ENCODE measurements at regions not wholly inside any gene's neighbourhood (a gene's known extent, or its start where the extent isn't known, plus 50 kb on each side); places are given as distances from the start of the nearest gene placed in this dataset.
A peak's percentile ranks its signal among the peaks of the same experiment; 100 is the strongest.

DNA sequence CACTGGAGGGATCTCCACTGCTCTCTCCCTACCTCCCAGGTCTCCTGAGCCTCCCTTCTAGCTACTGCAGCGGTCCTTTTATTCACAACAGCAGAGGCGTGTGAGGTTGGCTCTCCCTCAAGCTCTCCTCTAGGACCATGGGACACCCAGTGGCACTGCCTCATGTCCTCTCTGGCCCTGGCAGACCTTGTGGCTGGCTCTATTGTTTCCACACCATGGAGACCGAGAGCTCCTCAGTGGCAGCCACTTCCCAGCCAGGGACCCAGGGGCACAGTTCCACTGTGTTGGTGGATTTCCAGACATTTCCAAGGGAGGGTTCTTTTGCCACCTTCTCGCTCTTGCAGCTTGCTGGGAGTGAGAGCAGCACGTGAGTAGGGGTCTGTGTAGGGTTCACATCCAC lies 204.9 kb downstream of the AXIN2 start:
- Histone ChIP-seq H3K27me3 (ENCODE audit: control insufficient read depth in 2 of 2, insufficient read depth in 1 of 2, low read length in 1 of 2) (peaks cover 0 to 9% of the 10 kb centered on the region in 2 donors), H3K4me1 (ENCODE audit: control insufficient read depth in 2 of 2, insufficient read depth in 2 of 2, low read length in 2 of 2) (no peaks in the 10 kb centered on the region), H3K27ac (ENCODE audit: low read depth in 1 of 2, low read length in 1 of 2) (no peak overlapping the region), H3K9me3 (ENCODE audit: control insufficient read depth in 2 of 2, insufficient read depth in 1 of 2, low read length in 1 of 2) (no peaks in the 10 kb centered on the region), H3K36me3 (ENCODE audit: control insufficient read depth in 2 of 2, insufficient read depth in 2 of 2, low read length in 1 of 2) (no peaks in the 10 kb centered on the region), H3K4me3 (ENCODE audit: low read length in 2 of 2) (no peak overlapping the region)
- 85% methylated on average over 5 of the region's 5 CpGs for WGBS
- no peak for DNase-seq (ENCODE audit: low read depth in 6 of 9, low spot score in 9 of 9)

GRCh38 chr17:65355246-65355645 lies 206.2 kb downstream of the AXIN2 start:
- Histone ChIP-seq H3K4me1 (ENCODE audit: control insufficient read depth in 2 of 2, insufficient read depth in 2 of 2, low read length in 2 of 2) (no peaks in the 10 kb centered on the region), H3K9me3 (ENCODE audit: control insufficient read depth in 2 of 2, insufficient read depth in 1 of 2, low read length in 1 of 2) (no peaks in the 10 kb centered on the region), H3K27me3 (ENCODE audit: control insufficient read depth in 2 of 2, insufficient read depth in 1 of 2, low read length in 1 of 2) (peaks cover 0 to 5% of the 10 kb centered on the region in 2 donors), H3K36me3 (ENCODE audit: control insufficient read depth in 2 of 2, insufficient read depth in 2 of 2, low read length in 1 of 2) (no peaks in the 10 kb centered on the region), H3K4me3 (ENCODE audit: low read length in 2 of 2) (no peak overlapping the region), H3K27ac (ENCODE audit: low read depth in 1 of 2, low read length in 1 of 2) (no peak overlapping the region)
- DNase-seq (ENCODE audit: low read depth in 6 of 9, low spot score in 9 of 9): no peak
- 84% methylated on average over 4 of the region's 4 CpGs for WGBS

DNA sequence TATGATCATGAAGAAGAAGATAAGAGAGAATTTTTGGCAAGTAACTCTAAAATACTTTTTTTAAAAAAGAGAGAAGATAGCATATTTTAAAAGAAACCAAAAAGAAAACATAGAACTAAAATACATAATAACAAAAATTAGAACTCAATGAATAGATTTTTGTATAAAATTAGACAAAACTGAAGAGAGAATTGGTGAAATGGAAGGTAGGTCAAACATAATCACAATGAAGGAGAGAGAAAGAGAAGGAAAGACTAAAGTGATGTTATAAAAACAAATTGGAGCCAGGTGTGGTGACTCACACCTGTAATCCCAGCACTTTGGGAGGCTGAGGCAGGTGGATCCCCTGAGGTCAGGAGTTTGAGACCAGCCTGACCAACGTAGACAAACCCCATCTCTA lies 211.5 kb downstream of the AXIN2 start:
- H3K36me3 ChIP-seq (ENCODE audit: control insufficient read depth in 2 of 2, insufficient read depth in 2 of 2, low read length in 1 of 2): no peaks in the 10 kb centered on the region
- H3K27ac ChIP-seq (ENCODE audit: low read depth in 1 of 2, low read length in 1 of 2): no peak overlapping the region
- 80% methylated on average over 1 of the region's 1 CpG for WGBS
- no peaks in the 10 kb centered on the region for H3K9me3 ChIP-seq (ENCODE audit: control insufficient read depth in 2 of 2, insufficient read depth in 1 of 2, low read length in 1 of 2)
- peaks cover 0 to 15% of the 10 kb centered on the region in 2 donors for H3K4me1 ChIP-seq (ENCODE audit: control insufficient read depth in 2 of 2, insufficient read depth in 2 of 2, low read length in 2 of 2)
- no peaks in the 10 kb centered on the region for H3K27me3 ChIP-seq (ENCODE audit: control insufficient read depth in 2 of 2, insufficient read depth in 1 of 2, low read length in 1 of 2)
- no peak overlapping the region for H3K4me3 ChIP-seq (ENCODE audit: low read length in 2 of 2)
- DNase-seq (ENCODE audit: low read depth in 6 of 9, low spot score in 9 of 9): no peak

GRCh38 chr17:65346166-65346565 lies 209.0 kb downstream of the RGS9 start:
- peaks cover 0 to 2% of the 10 kb centered on the region in 2 donors for H3K27me3 ChIP-seq (ENCODE audit: control insufficient read depth in 2 of 2, insufficient read depth in 1 of 2, low read length in 1 of 2)
- WGBS: 95% methylated on average over 2 of the region's 2 CpGs
- peaks cover 0 to 15% of the 10 kb centered on the region in 2 donors for H3K4me1 ChIP-seq (ENCODE audit: control insufficient read depth in 2 of 2, insufficient read depth in 2 of 2, low read length in 2 of 2)
- H3K36me3 ChIP-seq (ENCODE audit: control insufficient read depth in 2 of 2, insufficient read depth in 2 of 2, low read length in 1 of 2): no peaks in the 10 kb centered on the region
- no peak overlapping the region for H3K4me3 ChIP-seq (ENCODE audit: low read length in 2 of 2)
- H3K9me3 ChIP-seq (ENCODE audit: control insufficient read depth in 2 of 2, insufficient read depth in 1 of 2, low read length in 1 of 2): no peaks in the 10 kb centered on the region
- no peak for DNase-seq (ENCODE audit: low read depth in 6 of 9, low spot score in 9 of 9)
- H3K27ac ChIP-seq (ENCODE audit: low read depth in 1 of 2, low read length in 1 of 2): peak overlapping the region in 1 of 2 donors; percentile 3

DNA sequence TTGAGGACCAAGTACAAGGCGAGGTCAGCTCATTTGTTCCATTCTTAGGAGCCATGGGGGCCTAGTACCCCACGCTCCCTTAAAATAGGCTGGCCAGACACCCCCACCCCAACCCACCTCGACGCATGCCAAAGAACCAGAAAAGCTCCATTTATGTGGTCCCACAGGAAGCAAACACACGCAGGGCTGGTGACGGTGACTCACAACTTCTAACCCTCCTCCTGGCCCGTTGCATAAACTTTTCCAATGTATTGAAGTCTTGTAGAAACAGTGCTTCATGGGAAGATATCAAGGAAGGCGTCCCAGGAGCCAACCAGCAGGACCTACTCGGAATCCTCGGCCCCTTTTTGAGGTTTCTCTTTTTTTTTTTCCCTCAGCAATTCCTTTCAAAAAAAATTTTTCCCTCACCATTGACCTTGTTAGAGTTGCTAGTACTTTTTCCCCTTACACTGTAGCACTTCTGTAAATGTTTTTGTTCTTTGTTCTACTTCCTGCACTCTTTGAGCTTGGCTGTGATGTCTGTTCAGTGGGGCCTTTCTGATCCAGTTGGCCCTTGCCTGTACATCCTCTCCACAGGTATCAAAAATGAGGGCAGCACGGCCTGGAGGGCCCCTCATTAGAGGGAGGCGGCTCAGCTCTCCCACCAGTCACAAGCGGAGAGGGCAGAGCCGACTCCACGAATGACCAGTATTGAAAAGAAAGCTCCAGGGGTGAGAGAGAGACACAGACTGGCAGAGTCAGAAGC lies 208.3 kb downstream of the RGS9 start:
- Histone ChIP-seq H3K27ac (ENCODE audit: low read depth in 1 of 2, low read length in 1 of 2) (peak overlapping the region; percentile 53 to 74), H3K27me3 (ENCODE audit: control insufficient read depth in 2 of 2, insufficient read depth in 1 of 2, low read length in 1 of 2) (peaks cover 0 to 2% of the 10 kb centered on the region in 2 donors)
- WGBS: 73% methylated on average over 15 of the region's 15 CpGs

DNA sequence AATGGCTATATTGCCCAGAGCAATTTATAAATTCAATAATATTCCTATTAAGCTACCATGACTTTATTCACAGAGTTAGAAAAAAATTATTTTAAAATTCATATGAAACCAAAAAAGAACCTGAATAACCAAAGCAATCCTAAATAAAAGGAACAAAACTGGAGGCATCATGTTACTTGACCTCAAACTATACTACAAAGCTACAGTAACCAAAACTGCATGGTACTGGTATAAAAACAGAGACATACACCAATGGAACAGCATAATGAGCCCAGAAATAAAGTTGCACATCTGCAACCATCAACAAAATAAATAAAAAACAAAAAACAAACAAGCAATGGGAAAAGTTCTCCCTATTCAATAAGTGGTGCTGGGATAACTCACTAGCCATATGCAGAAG lies 203.2 kb downstream of the RGS9 start:
- H3K36me3 ChIP-seq (ENCODE audit: control insufficient read depth in 2 of 2, insufficient read depth in 2 of 2, low read length in 1 of 2): no peaks in the 10 kb centered on the region
- H3K4me1 ChIP-seq (ENCODE audit: control insufficient read depth in 2 of 2, insufficient read depth in 2 of 2, low read length in 2 of 2): peaks cover 0 to 4% of the 10 kb centered on the region in 2 donors
- H3K27ac ChIP-seq (ENCODE audit: low read depth in 1 of 2, low read length in 1 of 2): no peak overlapping the region
- DNase-seq (ENCODE audit: low read depth in 6 of 9, low spot score in 9 of 9): no peak
- no peaks in the 10 kb centered on the region for H3K9me3 ChIP-seq (ENCODE audit: control insufficient read depth in 2 of 2, insufficient read depth in 1 of 2, low read length in 1 of 2)
- peaks cover 0 to 2% of the 10 kb centered on the region in 2 donors for H3K27me3 ChIP-seq (ENCODE audit: control insufficient read depth in 2 of 2, insufficient read depth in 1 of 2, low read length in 1 of 2)
- no peak overlapping the region for H3K4me3 ChIP-seq (ENCODE audit: low read length in 2 of 2)

More for the DNA sequence above, 208.3 kb downstream of the RGS9 start:
- H3K4me3 ChIP-seq (ENCODE audit: low read length in 2 of 2): no peak overlapping the region
- no peaks in the 10 kb centered on the region for H3K9me3 ChIP-seq (ENCODE audit: control insufficient read depth in 2 of 2, insufficient read depth in 1 of 2, low read length in 1 of 2)
- DNase-seq (ENCODE audit: low read depth in 6 of 9, low spot score in 9 of 9): peak in 8 of 9 donors; percentile 4 to 58 (median 14)
- H3K4me1 ChIP-seq (ENCODE audit: control insufficient read depth in 2 of 2, insufficient read depth in 2 of 2, low read length in 2 of 2): peaks cover 0 to 15% of the 10 kb centered on the region in 2 donors
- no peaks in the 10 kb centered on the region for H3K36me3 ChIP-seq (ENCODE audit: control insufficient read depth in 2 of 2, insufficient read depth in 2 of 2, low read length in 1 of 2)

DNA sequence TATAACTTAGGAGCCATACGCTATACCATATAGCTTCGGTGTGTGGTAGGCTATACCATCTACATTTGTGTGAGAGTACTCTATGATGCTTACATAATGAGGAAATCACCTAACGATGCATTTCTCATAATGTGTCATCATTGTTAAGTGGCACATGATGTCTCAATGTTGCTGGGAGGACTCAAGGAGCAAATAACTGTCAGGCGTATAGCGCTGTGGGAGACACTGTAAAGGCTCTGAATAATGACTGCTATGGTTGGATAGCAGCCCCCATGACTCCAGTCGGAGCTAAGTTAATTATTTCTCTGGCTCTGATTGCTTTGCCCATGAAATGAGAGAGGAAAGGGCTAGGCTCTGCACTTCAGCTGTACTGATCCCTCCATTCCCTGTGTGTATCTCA lies 197.2 kb downstream of the RGS9 start:
- H3K27ac ChIP-seq (ENCODE audit: low read depth in 1 of 2, low read length in 1 of 2): no peak overlapping the region
- DNase-seq (ENCODE audit: low read depth in 6 of 9, low spot score in 9 of 9): no peak
- no peaks in the 10 kb centered on the region for H3K4me1 ChIP-seq (ENCODE audit: control insufficient read depth in 2 of 2, insufficient read depth in 2 of 2, low read length in 2 of 2)
- no peaks in the 10 kb centered on the region for H3K9me3 ChIP-seq (ENCODE audit: control insufficient read depth in 2 of 2, insufficient read depth in 1 of 2, low read length in 1 of 2)
- H3K4me3 ChIP-seq (ENCODE audit: low read length in 2 of 2): no peak overlapping the region
- peaks cover 0 to 6% of the 10 kb centered on the region in 2 donors for H3K27me3 ChIP-seq (ENCODE audit: control insufficient read depth in 2 of 2, insufficient read depth in 1 of 2, low read length in 1 of 2)
- 97% methylated on average over 6 of the region's 6 CpGs for WGBS
- H3K36me3 ChIP-seq (ENCODE audit: control insufficient read depth in 2 of 2, insufficient read depth in 2 of 2, low read length in 1 of 2): no peaks in the 10 kb centered on the region

GRCh38 chr17:65332779-65333178 lies 195.6 kb downstream of the RGS9 start:
- 75% methylated on average over 3 of the region's 3 CpGs for WGBS
- Histone ChIP-seq H3K27me3 (ENCODE audit: control insufficient read depth in 2 of 2, insufficient read depth in 1 of 2, low read length in 1 of 2) (peaks cover 0 to 6% of the 10 kb centered on the region in 2 donors), H3K9me3 (ENCODE audit: control insufficient read depth in 2 of 2, insufficient read depth in 1 of 2, low read length in 1 of 2) (no peaks in the 10 kb centered on the region), H3K4me1 (ENCODE audit: control insufficient read depth in 2 of 2, insufficient read depth in 2 of 2, low read length in 2 of 2) (no peaks in the 10 kb centered on the region), H3K4me3 (ENCODE audit: low read length in 2 of 2) (no peak overlapping the region), H3K36me3 (ENCODE audit: control insufficient read depth in 2 of 2, insufficient read depth in 2 of 2, low read length in 1 of 2) (no peaks in the 10 kb centered on the region), H3K27ac (ENCODE audit: low read depth in 1 of 2, low read length in 1 of 2) (no peak overlapping the region)
- no peak for DNase-seq (ENCODE audit: low read depth in 6 of 9, low spot score in 9 of 9)

- H3K36me3 ChIP-seq (ENCODE audit: control insufficient read depth in 2 of 2, insufficient read depth in 2 of 2, low read length in 1 of 2): no peaks in the 10 kb centered on the region
- peaks cover 0 to 6% of the 10 kb centered on the region in 2 donors for H3K27me3 ChIP-seq (ENCODE audit: control insufficient read depth in 2 of 2, insufficient read depth in 1 of 2, low read length in 1 of 2)
- DNase-seq (ENCODE audit: low read depth in 6 of 9, low spot score in 9 of 9): no peak
- no peaks in the 10 kb centered on the region for H3K9me3 ChIP-seq (ENCODE audit: control insufficient read depth in 2 of 2, insufficient read depth in 1 of 2, low read length in 1 of 2)
- no peaks in the 10 kb centered on the region for H3K4me1 ChIP-seq (ENCODE audit: control insufficient read depth in 2 of 2, insufficient read depth in 2 of 2, low read length in 2 of 2)
- H3K4me3 ChIP-seq (ENCODE audit: low read length in 2 of 2): no peak overlapping the region
- no peak overlapping the region for H3K27ac ChIP-seq (ENCODE audit: low read depth in 1 of 2, low read length in 1 of 2)
- 93% methylated on average over 1 of the region's 1 CpG for WGBS
These were observed 195.2 kb downstream of the RGS9 start for GRCh38 chr17:65332375-65332774.
